ENCODE measurements at regions not wholly inside any gene's neighbourhood (a gene's known extent, or its start where the extent isn't known, plus 50 kb on each side); places are given as distances from the start of the nearest gene placed in this dataset.

DNA sequence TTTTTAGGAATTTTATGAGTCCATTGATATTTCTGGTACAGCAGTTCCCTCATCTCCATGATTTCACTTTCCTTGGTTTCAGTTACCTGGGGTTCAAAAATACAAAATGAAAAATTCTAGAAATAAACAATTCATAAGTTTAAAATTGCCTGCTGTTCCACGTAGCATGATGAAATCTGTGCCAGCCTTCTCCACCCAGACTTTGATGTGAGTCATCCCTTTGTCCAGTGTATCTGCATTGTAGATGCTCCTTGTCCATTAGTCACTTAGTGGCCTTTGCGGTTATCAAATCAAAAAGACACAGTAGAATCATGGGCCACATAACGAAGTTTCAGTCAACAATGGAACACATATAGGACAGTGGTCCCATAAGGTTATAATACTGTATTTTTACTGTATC lies 286.9 kb downstream of the PTEN start:
- peak; percentile 90 for DNase-seq
- TF ChIP-seq, protein P1, sequence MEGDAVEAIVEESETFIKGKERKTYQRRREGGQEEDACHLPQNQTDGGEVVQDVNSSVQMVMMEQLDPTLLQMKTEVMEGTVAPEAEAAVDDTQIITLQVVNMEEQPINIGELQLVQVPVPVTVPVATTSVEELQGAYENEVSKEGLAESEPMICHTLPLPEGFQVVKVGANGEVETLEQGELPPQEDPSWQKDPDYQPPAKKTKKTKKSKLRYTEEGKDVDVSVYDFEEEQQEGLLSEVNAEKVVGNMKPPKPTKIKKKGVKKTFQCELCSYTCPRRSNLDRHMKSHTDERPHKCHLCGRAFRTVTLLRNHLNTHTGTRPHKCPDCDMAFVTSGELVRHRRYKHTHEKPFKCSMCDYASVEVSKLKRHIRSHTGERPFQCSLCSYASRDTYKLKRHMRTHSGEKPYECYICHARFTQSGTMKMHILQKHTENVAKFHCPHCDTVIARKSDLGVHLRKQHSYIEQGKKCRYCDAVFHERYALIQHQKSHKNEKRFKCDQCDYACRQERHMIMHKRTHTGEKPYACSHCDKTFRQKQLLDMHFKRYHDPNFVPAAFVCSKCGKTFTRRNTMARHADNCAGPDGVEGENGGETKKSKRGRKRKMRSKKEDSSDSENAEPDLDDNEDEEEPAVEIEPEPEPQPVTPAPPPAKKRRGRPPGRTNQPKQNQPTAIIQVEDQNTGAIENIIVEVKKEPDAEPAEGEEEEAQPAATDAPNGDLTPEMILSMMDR (IDR thresholded peaks at IDR 0.05): no peak
- Mint-ChIP-seq H3K4me1 (ENCODE audit: low read depth) (peaks cover 69% of the 10 kb centered on the region), H3K27me3 (ENCODE audit: insufficient read depth) (no peaks in the 10 kb centered on the region; the same call in 1 of the 2 replicates), H3K36me3 (ENCODE audit: low read depth) (no peaks in the 10 kb centered on the region), H3K4me3 (peak overlapping the region; percentile 65), H3K27ac (peak overlapping the region; percentile 93), H3K9me3 (no peaks in the 10 kb centered on the region)

DNA sequence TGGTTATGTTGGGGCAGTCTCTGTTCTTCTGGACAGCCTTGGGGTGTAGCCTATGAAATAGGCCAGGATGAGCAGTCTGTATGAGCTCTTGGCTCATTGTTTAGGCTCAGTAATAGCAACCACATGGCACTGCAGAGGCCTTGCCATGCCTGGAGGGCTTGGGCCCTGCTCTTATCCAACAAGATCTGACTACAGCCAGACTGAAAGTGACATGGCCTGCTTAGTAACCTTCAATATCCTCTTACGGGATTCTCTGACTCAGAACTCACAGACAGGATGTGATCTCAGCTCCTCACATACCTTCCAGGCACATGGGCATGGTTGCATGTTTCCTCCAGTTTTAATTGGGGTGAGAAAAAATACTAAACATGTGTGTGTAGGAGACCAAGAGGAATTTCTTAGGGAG lies 289.3 kb downstream of the PTEN start:
- Mint-ChIP-seq H3K9me3 (no peaks in the 10 kb centered on the region), H3K4me3 (peak overlapping the region; percentile 54), H3K27ac (peak overlapping the region; percentile 94), H3K36me3 (ENCODE audit: low read depth) (no peaks in the 10 kb centered on the region), H3K4me1 (ENCODE audit: low read depth) (peaks cover 93% of the 10 kb centered on the region), H3K27me3 (ENCODE audit: insufficient read depth) (no peaks in the 10 kb centered on the region; the same call in 1 of the 2 replicates)
- TF ChIP-seq, protein P1 (IDR thresholded peaks at IDR 0.05): no peak
- peak; percentile 100 for DNase-seq

DNA sequence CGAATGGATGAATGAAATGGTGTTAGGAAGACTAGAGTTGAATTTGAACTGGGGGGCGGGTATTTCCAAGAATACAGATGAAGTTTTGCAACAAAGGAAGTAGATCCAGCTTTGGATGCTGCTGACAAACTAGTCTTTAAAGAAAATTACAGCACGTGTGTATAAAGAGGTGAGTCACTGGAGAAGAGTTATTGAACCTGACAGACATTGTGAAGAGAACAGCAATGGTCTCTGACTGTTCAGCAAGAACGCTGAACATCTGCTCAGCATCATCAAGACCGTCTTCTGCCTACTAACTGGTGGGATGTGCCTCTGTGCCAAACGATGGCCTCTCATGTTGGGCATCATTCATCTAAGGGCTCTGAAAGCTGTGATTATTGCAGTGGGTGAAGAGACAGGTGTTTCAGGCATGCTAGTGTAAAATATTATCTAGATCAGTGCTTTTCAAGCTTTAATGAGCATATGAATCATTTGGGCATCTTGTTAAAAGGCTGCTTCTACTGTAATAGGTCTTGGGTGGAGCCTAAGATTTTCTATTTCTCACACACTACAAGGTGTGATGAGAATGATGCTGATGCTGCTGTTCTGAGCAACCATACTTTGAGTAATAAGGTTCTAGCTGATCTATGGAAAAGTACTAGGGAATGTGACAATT lies 291.3 kb downstream of the PTEN start:
- Mint-ChIP-seq H3K9me3 (no peaks in the 10 kb centered on the region), H3K27ac (peak overlapping the region; percentile 83), H3K4me3 (peak overlapping the region; percentile 17), H3K27me3 (ENCODE audit: insufficient read depth) (no peaks in the 10 kb centered on the region; the same call in 1 of the 2 replicates), H3K4me1 (ENCODE audit: low read depth) (peaks cover 98% of the 10 kb centered on the region), H3K36me3 (ENCODE audit: low read depth) (no peaks in the 10 kb centered on the region)
- TF ChIP-seq, protein P1 (IDR thresholded peaks at IDR 0.05): no peak
- DNase-seq: peak; percentile 88

DNA sequence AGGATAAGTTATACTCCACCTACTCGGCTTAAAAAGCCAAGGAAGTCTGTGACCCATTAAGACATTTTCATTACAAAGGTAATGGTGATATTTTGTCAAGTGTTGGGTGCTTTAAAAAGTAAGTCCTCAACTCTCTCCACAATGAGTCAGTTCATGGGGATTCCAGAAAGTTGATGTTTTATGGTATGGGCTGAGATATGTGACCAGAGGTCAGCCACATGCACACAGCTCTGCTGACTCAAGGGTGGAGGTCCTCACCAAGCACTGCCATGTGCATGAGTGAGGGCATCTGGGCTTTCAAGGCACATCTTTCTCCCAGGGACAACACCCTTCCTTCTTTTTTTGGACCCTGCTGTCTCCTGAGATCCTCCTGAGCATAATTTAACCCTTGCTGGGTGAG lies 292.9 kb downstream of the PTEN start:
- Mint-ChIP-seq H3K9me3 (no peaks in the 10 kb centered on the region), H3K4me3 (peak overlapping the region; percentile 32; the same call in 1 of the 2 replicates), H3K27ac (peak overlapping the region; percentile 80), H3K4me1 (ENCODE audit: low read depth) (peaks cover 81% of the 10 kb centered on the region), H3K27me3 (ENCODE audit: insufficient read depth) (no peaks in the 10 kb centered on the region; the same call in 1 of the 2 replicates), H3K36me3 (ENCODE audit: low read depth) (no peaks in the 10 kb centered on the region)
- DNase-seq: peak; percentile 82
- TF ChIP-seq, protein P1 (IDR thresholded peaks at IDR 0.05): no peak

DNA sequence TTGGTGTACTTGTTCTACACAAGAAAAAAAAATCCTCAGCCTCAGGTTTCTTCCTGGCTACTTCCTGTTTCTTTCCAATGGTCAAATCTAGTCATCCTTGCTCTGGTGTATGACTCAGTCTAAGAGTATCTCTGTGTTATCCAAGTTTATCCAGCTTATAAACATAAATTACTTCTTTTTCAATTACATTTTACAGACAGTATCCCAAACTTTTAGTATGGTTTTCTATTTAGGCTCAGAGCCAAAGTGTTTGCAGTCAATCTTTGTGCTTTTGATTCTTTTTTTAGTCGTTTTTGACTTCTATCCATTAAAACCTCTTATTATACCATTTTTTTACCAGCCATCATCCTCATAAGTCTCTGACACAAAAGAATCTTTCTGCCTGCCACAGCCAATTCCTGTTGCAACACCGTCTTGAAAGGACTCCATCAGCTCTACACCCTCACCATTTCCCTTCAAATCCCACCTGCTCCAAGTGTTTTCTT lies 294.6 kb downstream of the PTEN start:
- Mint-ChIP-seq H3K4me3 (peak overlapping the region; percentile 65), H3K9me3 (no peaks in the 10 kb centered on the region), H3K4me1 (ENCODE audit: low read depth) (peaks cover 81% of the 10 kb centered on the region), H3K27me3 (ENCODE audit: insufficient read depth) (no peaks in the 10 kb centered on the region; the same call in 1 of the 2 replicates), H3K27ac (peak overlapping the region; percentile 80), H3K36me3 (ENCODE audit: low read depth) (no peaks in the 10 kb centered on the region)
- TF ChIP-seq, protein P1 (IDR thresholded peaks at IDR 0.05): no peak
- peak; percentile 89 for DNase-seq
